ENCODE measurements at regions not wholly inside any gene's neighbourhood (a gene's known extent, or its start where the extent isn't known, plus 50 kb on each side); places are given as distances from the start of the nearest gene placed in this dataset.

DNA sequence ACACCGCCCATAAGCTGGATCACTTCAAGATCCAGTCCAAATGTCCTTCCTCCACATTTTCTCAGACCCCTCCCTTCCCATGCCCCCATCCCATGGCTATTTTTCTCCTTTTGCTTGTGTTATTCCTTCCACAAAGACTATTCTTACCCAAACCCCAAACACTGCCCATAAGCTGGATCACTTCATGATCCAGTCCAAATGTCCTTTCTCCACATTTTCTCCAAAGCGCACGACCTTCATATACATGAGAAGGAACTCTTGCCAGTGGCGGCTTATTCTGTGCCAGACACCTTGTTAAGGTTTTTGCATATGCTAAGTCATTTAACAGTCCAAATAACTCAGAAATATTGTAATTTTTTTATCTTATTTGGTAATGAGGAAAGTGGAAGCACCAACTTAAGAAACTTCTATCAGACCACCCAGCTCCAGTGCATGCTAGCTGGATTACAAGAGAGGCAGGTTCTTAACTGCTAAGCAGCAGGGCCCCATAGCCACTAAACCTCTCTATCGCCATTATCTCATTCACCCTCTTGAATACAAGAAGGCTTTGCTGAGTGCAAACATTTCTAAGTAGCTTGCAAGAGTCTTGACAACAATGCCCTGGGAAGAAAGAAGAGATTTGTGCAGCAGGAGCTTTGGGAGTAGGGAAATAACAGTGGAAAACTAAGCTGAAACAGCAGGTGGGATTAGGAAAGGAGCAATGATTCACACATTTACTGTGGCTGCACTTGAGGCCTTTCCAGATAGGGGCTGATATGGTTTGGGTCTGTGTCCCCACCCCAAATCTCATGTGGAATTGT lies 428.2 kb upstream of the MAF start:
- no peaks in the 10 kb centered on the region for H3K4me1 ChIP-seq
- ATAC-seq: no peak
- no peak for TF ChIP-seq POLR2A (IDR thresholded peaks at IDR 0.05)
- TF ChIP-seq, protein P1, sequence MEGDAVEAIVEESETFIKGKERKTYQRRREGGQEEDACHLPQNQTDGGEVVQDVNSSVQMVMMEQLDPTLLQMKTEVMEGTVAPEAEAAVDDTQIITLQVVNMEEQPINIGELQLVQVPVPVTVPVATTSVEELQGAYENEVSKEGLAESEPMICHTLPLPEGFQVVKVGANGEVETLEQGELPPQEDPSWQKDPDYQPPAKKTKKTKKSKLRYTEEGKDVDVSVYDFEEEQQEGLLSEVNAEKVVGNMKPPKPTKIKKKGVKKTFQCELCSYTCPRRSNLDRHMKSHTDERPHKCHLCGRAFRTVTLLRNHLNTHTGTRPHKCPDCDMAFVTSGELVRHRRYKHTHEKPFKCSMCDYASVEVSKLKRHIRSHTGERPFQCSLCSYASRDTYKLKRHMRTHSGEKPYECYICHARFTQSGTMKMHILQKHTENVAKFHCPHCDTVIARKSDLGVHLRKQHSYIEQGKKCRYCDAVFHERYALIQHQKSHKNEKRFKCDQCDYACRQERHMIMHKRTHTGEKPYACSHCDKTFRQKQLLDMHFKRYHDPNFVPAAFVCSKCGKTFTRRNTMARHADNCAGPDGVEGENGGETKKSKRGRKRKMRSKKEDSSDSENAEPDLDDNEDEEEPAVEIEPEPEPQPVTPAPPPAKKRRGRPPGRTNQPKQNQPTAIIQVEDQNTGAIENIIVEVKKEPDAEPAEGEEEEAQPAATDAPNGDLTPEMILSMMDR (IDR thresholded peaks at IDR 0.05): no peak
- intact Hi-C loops (cut with DNase I): no loop called here
- H3K4me3 ChIP-seq: no peak overlapping the region
- DNase-seq: no peak
- no peaks in the 10 kb centered on the region for H3K36me3 ChIP-seq
- H3K27me3 ChIP-seq: no peaks in the 10 kb centered on the region
- H3K9me3 ChIP-seq: no peaks in the 10 kb centered on the region
- WGBS (ENCODE audit: insufficient coverage, low coverage, low lambda C conversion rate, missing lambda C conversion rate): 89% methylated on average over 5 of the region's 5 CpGs
- no peak overlapping the region for H3K27ac ChIP-seq

DNA sequence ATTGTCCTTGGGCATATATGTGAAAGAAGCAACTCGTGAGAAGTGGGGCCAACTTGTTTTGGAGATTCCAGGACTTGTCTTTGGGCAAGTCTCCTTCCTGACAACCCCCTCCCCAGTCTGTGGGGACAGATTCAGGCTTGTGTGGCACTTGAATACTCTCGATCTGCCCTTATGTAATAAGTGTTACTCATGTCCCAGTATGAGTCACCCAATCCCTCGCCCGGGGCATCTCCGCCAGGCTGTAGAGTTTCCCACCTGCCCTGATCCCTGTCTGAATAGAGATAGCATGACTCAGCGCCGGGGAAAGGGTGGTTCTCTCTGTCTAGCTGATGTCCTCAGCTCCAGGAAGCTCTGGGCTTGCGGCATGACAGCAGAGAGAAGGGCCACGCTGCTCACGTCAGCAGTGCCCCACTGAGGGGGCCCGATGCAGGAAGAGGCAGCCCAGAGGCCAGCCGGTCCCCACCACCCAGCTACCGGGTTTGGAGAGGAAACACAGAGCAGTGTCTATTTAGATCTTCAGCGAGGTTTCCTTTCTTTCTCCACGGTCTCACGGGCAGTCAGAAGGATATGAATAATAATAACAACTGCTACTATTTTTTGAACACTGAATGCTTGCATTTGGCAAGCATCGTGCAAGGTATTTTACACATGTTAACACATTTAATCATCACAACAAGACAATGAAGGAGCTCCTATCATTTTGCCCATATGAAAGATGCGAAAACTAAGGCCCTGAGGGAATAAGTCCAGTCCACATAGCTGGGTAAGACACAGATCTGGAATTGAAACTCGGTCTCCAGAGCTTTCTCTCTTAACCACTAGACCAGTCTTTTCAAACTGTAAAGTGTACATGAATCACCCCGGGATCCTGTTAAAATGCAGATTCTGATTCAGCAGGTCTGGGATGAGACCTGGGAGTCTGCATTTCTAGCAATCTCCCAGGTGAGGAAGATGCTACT lies 426.7 kb upstream of the MAF start:
- no peak for TF ChIP-seq POLR2A (IDR thresholded peaks at IDR 0.05)
- TF ChIP-seq, protein P1 (IDR thresholded peaks at IDR 0.05): no peak
- ATAC-seq (peak; percentile 67 to 94 (median 76)), DNase-seq (peak; percentile 47 to 56 (median 55))
- Histone ChIP-seq H3K27me3 (no peaks in the 10 kb centered on the region), H3K9me3 (no peaks in the 10 kb centered on the region), H3K4me1 (no peaks in the 10 kb centered on the region), H3K4me3 (no peak overlapping the region), H3K27ac (no peak overlapping the region), H3K36me3 (no peaks in the 10 kb centered on the region)
- 49% methylated on average over 16 of the region's 20 CpGs for WGBS (ENCODE audit: insufficient coverage, low coverage, low lambda C conversion rate, missing lambda C conversion rate)
- intact Hi-C loops (cut with DNase I): no loop called here

DNA sequence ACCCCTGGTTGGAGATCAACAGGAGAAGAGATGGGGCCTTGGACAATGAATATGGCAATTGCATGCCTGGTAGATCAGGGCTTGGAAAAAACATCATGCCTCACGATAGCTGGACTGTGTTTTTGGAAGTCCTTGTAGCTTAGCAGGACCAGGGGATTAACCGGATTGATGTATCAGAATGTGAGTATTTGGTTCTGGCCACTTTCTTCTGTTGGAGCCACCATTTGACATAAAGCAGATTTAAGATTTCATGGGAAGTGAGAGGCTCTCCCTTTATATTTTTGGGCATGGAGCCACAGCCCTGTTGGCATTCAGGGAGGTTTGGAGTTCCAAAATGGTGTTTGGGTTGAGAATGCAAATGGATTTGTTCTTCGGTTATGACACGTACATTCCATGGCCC lies 424.7 kb upstream of the MAF start:
- Histone ChIP-seq H3K36me3 (no peaks in the 10 kb centered on the region), H3K4me3 (no peak overlapping the region), H3K27me3 (no peaks in the 10 kb centered on the region), H3K27ac (no peak overlapping the region), H3K9me3 (no peaks in the 10 kb centered on the region), H3K4me1 (no peaks in the 10 kb centered on the region)
- ATAC-seq: no peak
- TF ChIP-seq, protein P1 (IDR thresholded peaks at IDR 0.05): no peak
- TF ChIP-seq POLR2A (IDR thresholded peaks at IDR 0.05): no peak
- intact Hi-C loops (cut with DNase I): no loop called here
- no peak for DNase-seq
- WGBS (ENCODE audit: insufficient coverage, low coverage, low lambda C conversion rate, missing lambda C conversion rate): 73% methylated on average over 3 of the region's 4 CpGs

- Histone ChIP-seq H3K27me3 (no peaks in the 10 kb centered on the region), H3K4me3 (no peak overlapping the region), H3K9me3 (no peaks in the 10 kb centered on the region), H3K36me3 (no peaks in the 10 kb centered on the region), H3K4me1 (no peaks in the 10 kb centered on the region), H3K27ac (no peak overlapping the region)
- no peak for ATAC-seq
- intact Hi-C loops (cut with DNase I): no loop called here
- TF ChIP-seq, protein P1 (IDR thresholded peaks at IDR 0.05): no peak
- TF ChIP-seq POLR2A (IDR thresholded peaks at IDR 0.05): no peak
- DNase-seq: no peak
- 79% methylated on average over 3 of the region's 3 CpGs for WGBS (ENCODE audit: insufficient coverage, low coverage, low lambda C conversion rate, missing lambda C conversion rate)
These were observed 423.9 kb upstream of the MAF start for GRCh38 chr16:80024443-80024842.

All from right lobe of liver (tissue), 6 donors.